Activated CD4-positive, alpha-beta T cell treated with anti-CD3 and anti-CD28 coated beads for 1 hour (primary cell): ENCODE measurements at regions not wholly inside any gene's neighbourhood (a gene's known extent, or its start where the extent isn't known, plus 50 kb on each side); places are given as distances from the start of the nearest gene placed in this dataset.
"Not testable (repeated sequence)": the region's sequence is repeated elsewhere in the genome, so short reads cannot be mapped to it uniquely, and the experiment has no call there.

ENCODE experiments used
- DNase-seq: peaks from one replicate; pipeline ENCODE4 v3.0.0-alpha.2; 2020

GRCh38 chr13:33561627-33562026 is 256.3 kb upstream of the RFC3 start:
- DNase-seq = no peak

- no peak for DNase-seq
Observed at GRCh38 chr13:33571618-33572017, 246.3 kb upstream of the RFC3 start.

GRCh38 chr13:33572322-33572721 is 245.6 kb upstream of the RFC3 start:
- not testable (repeated sequence) for DNase-seq

- DNase-seq = no peak
Observed at GRCh38 chr13:33575378-33575777, 242.6 kb upstream of the RFC3 start.

GRCh38 chr13:33577007-33577406 is 240.9 kb upstream of the RFC3 start:
- DNase-seq = no peak

- DNase-seq = no peak
Observed at GRCh38 chr13:33578786-33579185, 239.2 kb upstream of the RFC3 start.

- no peak for DNase-seq
Observed at GRCh38 chr13:33582121-33582520, 235.8 kb upstream of the RFC3 start.

GRCh38 chr13:33583398-33583797 is 234.6 kb upstream of the RFC3 start:
- DNase-seq = no peak

- DNase-seq = no peak
Observed at GRCh38 chr13:33590936-33591335, 227.0 kb upstream of the RFC3 start.

GRCh38 chr13:33606692-33607091 is 211.3 kb upstream of the RFC3 start:
- no peak for DNase-seq

- DNase-seq = peak; percentile 17
Observed at GRCh38 chr13:33610438-33611120, 207.4 kb upstream of the RFC3 start.

- no peak for DNase-seq
Observed at GRCh38 chr13:33611121-33611805, 206.7 kb upstream of the RFC3 start.

- DNase-seq = no peak
Observed at GRCh38 chr13:33612641-33613638, 205.0 kb upstream of the RFC3 start.

- DNase-seq = no peak
Observed at GRCh38 chr13:33615436-33615835, 202.5 kb upstream of the RFC3 start.

GRCh38 chr13:33616130-33616529 is 201.8 kb upstream of the RFC3 start:
- no peak for DNase-seq

- DNase-seq = no peak
Observed at GRCh38 chr13:33617055-33617454, 200.9 kb upstream of the RFC3 start.

- no peak for DNase-seq
Observed at GRCh38 chr13:33624253-33624652, 193.7 kb upstream of the RFC3 start.

GRCh38 chr13:33624740-33625139 is 193.2 kb upstream of the RFC3 start:
- DNase-seq = no peak

- no peak for DNase-seq
Observed at GRCh38 chr13:33626407-33626806, 191.5 kb upstream of the RFC3 start.

GRCh38 chr13:33628662-33629061 is 189.3 kb upstream of the RFC3 start:
- DNase-seq = no peak

GRCh38 chr13:33629605-33630360 is 188.2 kb upstream of the RFC3 start:
- no peak for DNase-seq

- DNase-seq = no peak
Observed at GRCh38 chr13:33633701-33634545, 184.0 kb upstream of the RFC3 start.
